ENCODE measurements at regions not wholly inside any gene's neighbourhood (a gene's known extent, or its start where the extent isn't known, plus 50 kb on each side); places are given as distances from the start of the nearest gene placed in this dataset.

- H3K4me3 ChIP-seq (ENCODE audit: low read depth, low read length) = no peak overlapping the region
- H3K27me3 ChIP-seq (ENCODE audit: control insufficient read depth, insufficient read depth, low read length) = no peaks in the 10 kb centered on the region
- DNase-seq (ENCODE audit: low read depth) = no peak
- TF ChIP-seq CTCF (IDR thresholded peaks at IDR 0.05; ENCODE audit: insufficient read depth, low read length, poor library complexity, severe bottlenecking) = no peak
- no peaks in the 10 kb centered on the region for H3K36me3 ChIP-seq (ENCODE audit: control insufficient read depth, insufficient read depth, low read length)
These were observed 62.8 kb upstream of the GPR158 start for GRCh38 chr10:25112016-25112415.

- peak; percentile 87 for TF ChIP-seq CTCF (IDR thresholded peaks at IDR 0.05; ENCODE audit: insufficient read depth, low read length, poor library complexity, severe bottlenecking)
- H3K27me3 ChIP-seq (ENCODE audit: control insufficient read depth, insufficient read depth, low read length) = no peaks in the 10 kb centered on the region
- no peak overlapping the region for H3K4me3 ChIP-seq (ENCODE audit: low read depth, low read length)
- H3K36me3 ChIP-seq (ENCODE audit: control insufficient read depth, insufficient read depth, low read length) = no peaks in the 10 kb centered on the region
- peak; percentile 21 for DNase-seq (ENCODE audit: low read depth)
These were observed 61.4 kb upstream of the GPR158 start for GRCh38 chr10:25113191-25114035.

- no peak for DNase-seq (ENCODE audit: low read depth)
- no peak for TF ChIP-seq CTCF (IDR thresholded peaks at IDR 0.05; ENCODE audit: insufficient read depth, low read length, poor library complexity, severe bottlenecking)
- H3K27me3 ChIP-seq (ENCODE audit: control insufficient read depth, insufficient read depth, low read length) = no peaks in the 10 kb centered on the region
- no peaks in the 10 kb centered on the region for H3K36me3 ChIP-seq (ENCODE audit: control insufficient read depth, insufficient read depth, low read length)
- H3K4me3 ChIP-seq (ENCODE audit: low read depth, low read length) = no peak overlapping the region
These were observed 60.8 kb upstream of the GPR158 start for GRCh38 chr10:25114036-25114411.

- H3K36me3 ChIP-seq (ENCODE audit: control insufficient read depth, insufficient read depth, low read length) = no peaks in the 10 kb centered on the region
- H3K27me3 ChIP-seq (ENCODE audit: control insufficient read depth, insufficient read depth, low read length) = no peaks in the 10 kb centered on the region
- no peak overlapping the region for H3K4me3 ChIP-seq (ENCODE audit: low read depth, low read length)
- DNase-seq (ENCODE audit: low read depth) = no peak
- TF ChIP-seq CTCF (IDR thresholded peaks at IDR 0.05; ENCODE audit: insufficient read depth, low read length, poor library complexity, severe bottlenecking) = no peak
These were observed 57.0 kb upstream of the GPR158 start for GRCh38 chr10:25117757-25118156.

GRCh38 chr10:25120188-25120587, 54.6 kb upstream of the GPR158 start:
- DNase-seq (ENCODE audit: low read depth) = no peak
- Histone ChIP-seq H3K36me3 (ENCODE audit: control insufficient read depth, insufficient read depth, low read length) (no peaks in the 10 kb centered on the region), H3K27me3 (ENCODE audit: control insufficient read depth, insufficient read depth, low read length) (no peaks in the 10 kb centered on the region), H3K4me3 (ENCODE audit: low read depth, low read length) (no peak overlapping the region)
- no peak for TF ChIP-seq CTCF (IDR thresholded peaks at IDR 0.05; ENCODE audit: insufficient read depth, low read length, poor library complexity, severe bottlenecking)
